Uterus (tissue), 2 donors: ENCODE measurements at regions not wholly inside any gene's neighbourhood (a gene's known extent, or its start where the extent isn't known, plus 50 kb on each side); places are given as distances from the start of the nearest gene placed in this dataset.
"Not testable (repeated sequence)": the region's sequence is repeated elsewhere in the genome, so short reads cannot be mapped to it uniquely, and the experiment has no call there.

Experiments
- CTCF ChIP-seq, 4 experiments: fragments of 200-600 bp in 2 of 4; fragments of 450-650 bp in 2 of 4; sonication (generic) in 2 of 4; IDR thresholded peaks; one replicate each; pipeline ENCODE4 v1.5.1; 2016 to 2019; ENCODE audit warnings: antibody characterized with exemption in 4 of 4, mild to moderate bottlenecking in 2 of 4, moderate library complexity in 1 of 4
- POLR2A ChIP-seq, 2 donors: fragments of 450-650 bp; IDR thresholded peaks; one replicate each; pipeline ENCODE4 v1.6.1; 2016; ENCODE audit warnings: antibody characterized with exemption in 2 of 2, mild to moderate bottlenecking in 1 of 2, moderate library complexity in 1 of 2

- TF ChIP-seq CTCF, POLR2A (IDR thresholded peaks at IDR 0.05): not testable (repeated sequence)
Measured at GRCh38 chr9:97220396-97220795, 87.1 kb upstream of the CCDC180 start.
